GM19328 (cell line): ENCODE measurements at regions not wholly inside any gene's neighbourhood (a gene's known extent, or its start where the extent isn't known, plus 50 kb on each side); places are given as distances from the start of the nearest gene placed in this dataset.

Experiments used
- ATAC-seq: cut with Tn5 transposase; IDR thresholded peaks from one replicate; pipeline ENCODE4 v1.9.1; 2021; ENCODE audit warnings: mild to moderate bottlenecking, moderate library complexity; ENCODE audit not compliant: unreplicated experiment

- no peak for ATAC-seq
These were observed 1081.5 kb downstream of the VRK1 start for GRCh38 chr14:97878727-97879126.

DNA sequence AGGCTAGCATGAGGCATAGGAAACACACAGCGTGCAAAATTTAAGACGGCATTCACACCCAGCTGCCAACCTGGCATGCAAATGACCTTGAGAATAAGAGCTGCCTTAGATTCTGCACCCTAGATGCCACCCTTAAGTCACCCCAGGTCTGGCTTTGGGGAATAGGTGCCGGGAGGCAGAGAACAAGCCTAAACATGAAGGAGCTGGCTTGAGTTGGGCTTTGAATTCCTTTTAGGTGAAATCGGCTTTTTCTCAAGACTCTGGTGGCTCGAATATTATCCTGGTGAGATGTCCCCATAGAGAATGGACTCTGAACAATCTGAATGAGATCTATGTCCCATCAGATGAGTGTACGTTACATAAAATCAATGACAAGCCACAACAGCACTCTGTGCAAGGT lies 1090.5 kb downstream of the VRK1 start:
- ATAC-seq, result no peak

DNA sequence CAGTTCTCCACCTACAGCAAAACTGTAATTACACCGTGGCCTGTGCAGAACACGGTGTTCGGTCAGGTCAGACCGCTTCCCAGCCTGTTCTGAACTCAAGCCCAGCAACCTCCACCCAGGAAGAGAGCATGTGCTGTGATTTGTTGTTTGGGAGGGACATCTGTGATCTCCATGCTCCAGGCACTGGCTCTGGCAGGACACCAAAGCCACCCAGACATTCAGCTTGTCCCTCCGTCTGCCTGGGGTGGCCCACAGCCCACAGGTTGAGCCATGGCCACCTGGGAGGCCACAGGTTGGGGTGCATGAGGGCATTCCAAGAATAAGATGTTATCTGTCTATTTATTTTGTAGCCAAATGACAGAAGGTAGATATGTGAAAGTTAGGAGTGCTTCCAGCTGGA lies 1091.1 kb downstream of the VRK1 start:
- no peak for ATAC-seq

GRCh38 chr14:97891515-97891914 lies 1094.3 kb downstream of the VRK1 start:
- ATAC-seq, result no peak

DNA sequence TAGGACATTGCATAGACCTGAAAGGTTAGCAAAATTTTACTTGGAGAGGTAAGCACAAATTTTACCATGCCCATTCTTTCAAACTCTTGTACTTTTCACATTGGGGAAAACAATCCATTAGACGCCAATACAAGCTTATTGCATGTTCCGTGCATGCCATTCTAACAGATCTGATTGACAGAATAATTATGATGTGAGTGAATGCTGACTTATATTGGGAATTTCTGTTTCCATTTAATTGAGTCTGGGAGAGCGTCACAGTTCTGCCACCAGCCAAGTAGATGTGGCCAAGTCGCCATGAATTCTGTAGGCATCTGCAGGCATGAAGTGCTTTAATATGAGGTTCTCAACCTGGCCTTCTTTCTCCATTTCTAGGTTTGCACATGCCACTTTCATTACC lies 1097.4 kb downstream of the VRK1 start:
- no peak for ATAC-seq

GRCh38 chr14:97900196-97900854 lies 1103.1 kb downstream of the VRK1 start:
- no peak for ATAC-seq

- no peak for ATAC-seq
These were observed 1105.4 kb downstream of the VRK1 start for GRCh38 chr14:97902630-97903029.

DNA sequence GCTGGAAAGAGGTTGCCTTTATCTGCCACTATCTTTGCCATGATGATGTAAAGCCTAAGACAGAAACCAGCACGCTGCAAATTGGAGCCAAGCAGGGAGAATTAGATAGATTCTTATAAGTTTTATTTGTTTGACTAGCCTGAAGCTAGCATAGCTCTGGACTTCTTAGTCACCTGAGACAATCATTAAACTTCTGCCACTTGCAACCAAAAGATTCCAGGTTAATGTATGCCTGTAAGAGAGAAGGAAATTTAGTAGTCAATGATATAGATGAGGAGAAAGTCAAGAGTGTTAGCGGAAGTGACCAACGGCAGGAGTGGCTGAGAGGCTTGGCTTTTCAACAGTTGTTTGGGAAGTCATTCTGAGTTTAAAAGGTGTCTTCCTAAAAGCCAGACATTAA lies 1106.6 kb downstream of the VRK1 start:
- ATAC-seq, result no peak

GRCh38 chr14:97912217-97912616 lies 1115.0 kb downstream of the VRK1 start:
- ATAC-seq, result no peak

DNA sequence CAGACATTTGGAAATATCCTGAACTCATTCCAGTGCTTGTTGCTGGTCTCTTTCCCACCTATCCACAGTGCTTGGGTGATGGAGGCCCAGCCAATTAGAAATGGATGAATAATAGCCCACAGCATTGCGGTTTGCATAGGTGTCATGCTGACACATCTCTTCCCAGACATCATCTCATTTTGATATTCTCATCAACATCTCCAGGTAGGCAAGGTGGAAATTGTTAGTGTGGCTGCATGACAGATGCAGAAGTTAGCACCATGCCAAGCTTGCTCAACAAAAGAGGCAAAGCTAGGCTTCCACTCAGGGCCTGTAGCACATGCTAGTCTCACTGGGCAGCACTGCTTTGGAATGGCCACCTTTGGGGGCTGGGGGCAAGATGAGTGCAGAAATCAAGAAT lies 1118.9 kb downstream of the VRK1 start:
- ATAC-seq, result no peak

GRCh38 chr14:97916669-97917568 lies 1119.7 kb downstream of the VRK1 start:
- ATAC-seq, result no peak

- no peak for ATAC-seq
These were observed 1123.0 kb downstream of the VRK1 start for GRCh38 chr14:97920201-97920600.

DNA sequence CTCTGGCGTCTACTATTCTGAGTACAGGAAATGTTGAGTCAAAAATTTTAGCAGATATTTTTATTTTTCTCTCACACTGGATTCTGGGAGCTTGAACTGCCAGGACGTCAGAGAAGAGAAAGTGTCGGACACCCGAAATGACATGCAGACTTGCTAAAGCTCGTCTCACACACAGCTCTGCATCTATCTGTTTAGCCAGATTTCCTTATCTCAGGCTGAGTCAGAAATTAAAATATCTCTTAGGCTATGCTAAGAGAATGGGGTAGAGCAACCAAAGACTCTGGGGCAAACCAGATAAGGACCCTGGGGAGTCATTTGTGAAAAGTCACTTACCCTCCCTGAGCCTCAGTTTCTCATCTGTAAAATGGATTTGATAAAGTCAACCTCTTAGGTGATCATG lies 1124.1 kb downstream of the VRK1 start:
- no peak for ATAC-seq

GRCh38 chr14:97924922-97925613 lies 1127.9 kb downstream of the VRK1 start:
- no peak for ATAC-seq

GRCh38 chr14:97930166-97930565 lies 1133.0 kb downstream of the VRK1 start:
- no peak for ATAC-seq

- no peak for ATAC-seq
These were observed 1134.1 kb downstream of the VRK1 start for GRCh38 chr14:97931273-97931672.

DNA sequence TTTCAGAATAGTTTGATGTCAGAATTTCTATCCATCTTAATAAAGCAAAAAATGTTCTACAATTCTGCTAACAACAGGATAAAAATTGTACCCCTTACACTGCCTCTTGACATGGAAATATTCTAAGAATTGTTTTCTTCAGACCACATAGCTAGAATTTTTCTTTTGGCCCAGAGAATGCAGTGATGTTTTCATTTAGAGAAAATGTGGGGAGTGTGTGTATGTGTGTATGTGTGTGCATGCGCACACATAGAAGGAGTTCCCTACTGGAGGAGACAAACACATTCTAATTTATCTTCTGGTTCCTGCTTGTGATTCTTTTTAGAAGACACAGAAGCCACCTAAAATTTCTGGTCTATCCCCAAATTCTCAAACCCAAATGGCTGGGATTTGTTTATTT lies 1145.7 kb downstream of the VRK1 start:
- no peak for ATAC-seq

DNA sequence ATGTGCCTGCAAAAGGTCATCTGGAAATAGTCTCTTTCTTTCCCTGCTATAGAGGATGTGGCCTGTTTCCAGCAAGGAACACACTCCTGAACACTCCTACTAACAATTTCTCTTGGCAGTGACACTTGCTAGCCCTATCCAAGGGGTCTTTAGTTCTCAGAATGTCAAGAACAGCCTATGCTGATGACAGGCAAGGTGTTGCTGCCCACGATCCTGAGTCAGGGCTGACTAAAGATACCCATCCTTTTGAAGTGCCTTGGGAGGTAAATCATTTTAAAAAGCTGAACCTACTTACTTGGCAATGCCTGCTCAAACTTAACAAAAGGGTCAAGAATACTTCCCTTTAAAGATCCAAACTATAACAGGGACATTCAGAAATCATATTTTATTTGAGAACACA lies 1146.4 kb downstream of the VRK1 start:
- ATAC-seq, result no peak

GRCh38 chr14:97944380-97944779 lies 1147.2 kb downstream of the VRK1 start:
- ATAC-seq, result no peak

DNA sequence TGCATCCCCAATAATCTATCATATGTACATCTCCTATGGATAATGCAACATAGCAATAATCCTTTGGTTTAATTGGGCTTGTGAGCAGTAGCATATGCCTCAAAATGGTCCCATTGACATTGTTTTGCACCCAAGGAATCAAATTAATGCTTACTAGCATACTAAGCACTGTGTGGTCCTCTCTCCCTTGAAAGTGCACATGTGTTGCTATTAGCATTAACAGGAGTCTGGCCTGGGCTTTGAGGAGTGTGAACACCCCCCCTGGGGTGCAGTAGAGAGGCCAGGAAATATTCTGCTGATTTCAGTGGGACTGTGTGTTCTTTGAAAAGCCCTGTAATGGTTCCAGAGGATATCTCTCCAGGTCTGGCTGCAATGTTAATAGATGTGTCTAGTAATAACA lies 1148.4 kb downstream of the VRK1 start:
- no peak for ATAC-seq

DNA sequence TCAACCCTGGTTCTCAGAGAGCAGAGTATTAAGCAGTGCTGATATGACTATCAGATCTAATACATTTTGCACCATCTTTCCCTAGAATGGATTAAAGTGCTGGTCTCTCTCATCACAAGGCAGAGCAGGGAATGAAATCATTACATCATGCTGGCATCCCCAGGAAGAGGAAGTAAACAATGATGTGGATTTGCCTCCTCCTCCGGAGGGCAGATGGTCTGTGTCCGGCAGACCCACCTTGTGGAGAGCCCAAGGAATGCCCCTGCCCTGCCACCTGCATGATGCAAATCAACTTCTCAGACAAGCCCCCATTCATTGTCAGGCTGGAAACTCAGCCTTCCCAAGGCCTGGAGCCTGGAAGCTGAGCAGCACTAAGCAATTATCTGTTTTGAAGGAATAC lies 1149.1 kb downstream of the VRK1 start:
- no peak for ATAC-seq

GRCh38 chr14:97946641-97947040 lies 1149.5 kb downstream of the VRK1 start:
- ATAC-seq, result no peak
